NCI-H510A (cell line): ENCODE measurements at regions not wholly inside any gene's neighbourhood (a gene's known extent, or its start where the extent isn't known, plus 50 kb on each side); places are given as distances from the start of the nearest gene placed in this dataset.
A peak's percentile ranks its signal among the peaks of the same experiment; 100 is the strongest.

Source experiments
- DNase-seq: peaks from one replicate; lab custom pipeline; 2025; lab: John Stamatoyannopoulos, UW

DNA sequence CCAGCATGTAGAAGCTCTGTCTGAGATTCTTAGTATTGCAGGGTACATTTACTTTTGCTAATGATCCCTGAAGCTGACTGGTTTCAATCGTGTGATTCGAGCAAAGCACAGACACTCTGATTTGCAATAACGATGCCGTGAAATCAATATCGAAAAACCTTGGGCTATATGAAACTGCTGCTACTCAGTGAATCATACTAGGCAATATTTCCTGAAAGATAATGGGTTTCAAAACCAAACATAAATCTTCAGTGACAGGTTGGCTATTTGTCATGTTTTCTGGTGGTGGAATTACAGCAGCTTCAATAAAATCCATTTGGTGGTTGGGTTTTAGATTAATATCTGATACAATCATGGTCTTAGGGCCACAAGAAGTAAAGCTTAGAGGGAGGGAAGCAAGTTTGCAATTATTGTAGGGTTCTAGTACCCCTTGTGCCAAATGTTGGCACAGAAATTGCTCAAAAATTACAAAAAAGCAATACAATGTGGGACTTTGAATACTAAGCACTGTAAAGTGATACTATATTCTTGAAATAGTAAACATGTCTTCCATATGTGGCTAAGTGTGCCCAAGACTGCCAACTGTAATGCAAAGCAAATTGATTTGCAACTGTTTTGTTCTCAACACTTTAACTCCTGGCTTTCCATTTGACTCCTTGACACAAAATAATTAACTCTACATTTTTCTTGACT lies 112.4 kb upstream of the JAZF1 start:
- DNase-seq, result no peak

DNA sequence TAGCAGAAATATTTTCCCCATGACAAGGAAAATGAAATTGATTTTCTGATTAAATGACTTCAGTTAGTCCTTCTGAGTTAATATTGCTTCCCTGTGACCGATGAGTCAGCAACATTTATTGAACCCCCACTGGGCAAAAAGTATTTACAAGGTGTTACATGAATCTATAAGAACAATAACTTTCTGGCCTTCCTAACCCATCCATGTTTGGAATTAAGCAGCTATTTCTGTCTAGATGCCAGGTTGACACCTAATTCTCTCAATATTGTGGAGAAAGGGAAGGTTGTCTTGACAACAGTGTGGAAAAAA lies 112.9 kb upstream of the JAZF1 start:
- no peak for DNase-seq

DNA sequence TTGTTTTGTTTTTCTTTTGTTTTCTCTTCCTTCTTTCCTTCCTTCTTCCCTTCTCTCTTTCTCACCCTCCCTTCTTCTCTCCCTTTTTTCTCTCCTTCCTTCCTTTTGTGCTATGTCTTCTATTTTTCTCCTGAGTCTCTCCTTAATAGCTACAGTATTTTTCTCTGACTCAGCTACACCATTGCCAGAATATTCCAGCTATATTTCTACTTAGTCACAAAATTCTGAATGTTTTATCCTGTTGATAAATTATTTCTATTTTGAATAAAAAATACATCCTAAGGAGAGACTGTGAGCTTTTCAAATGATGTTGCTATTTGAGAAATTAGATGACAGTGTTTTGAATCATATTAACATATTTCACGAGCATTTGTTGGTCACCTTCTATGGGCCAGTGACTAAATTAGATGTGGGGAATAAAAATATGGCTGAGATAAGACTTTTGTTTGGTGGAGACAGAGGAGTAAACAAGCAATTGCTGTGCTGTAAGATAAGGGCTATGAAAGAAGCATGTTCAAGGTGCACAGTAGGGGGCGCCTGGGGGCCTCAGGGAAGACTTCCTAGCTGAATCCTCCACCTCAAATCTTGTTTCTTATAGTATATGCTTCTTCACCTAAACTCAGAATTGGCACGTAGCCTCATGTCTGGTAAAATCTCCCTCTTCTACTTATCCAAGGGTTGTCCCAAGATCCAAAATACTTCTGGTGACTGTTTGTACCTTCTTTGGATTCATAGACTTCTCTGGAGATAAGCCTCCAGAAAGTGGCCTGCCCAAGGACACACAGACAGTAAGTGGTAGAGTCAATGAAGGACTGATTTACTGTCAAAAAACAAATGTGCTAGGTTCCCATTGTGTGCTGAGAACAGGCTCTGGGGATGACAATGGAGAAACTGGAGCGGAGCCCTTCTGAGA lies 115.5 kb upstream of the CREB5 start:
- peak; percentile 12 for DNase-seq

DNA sequence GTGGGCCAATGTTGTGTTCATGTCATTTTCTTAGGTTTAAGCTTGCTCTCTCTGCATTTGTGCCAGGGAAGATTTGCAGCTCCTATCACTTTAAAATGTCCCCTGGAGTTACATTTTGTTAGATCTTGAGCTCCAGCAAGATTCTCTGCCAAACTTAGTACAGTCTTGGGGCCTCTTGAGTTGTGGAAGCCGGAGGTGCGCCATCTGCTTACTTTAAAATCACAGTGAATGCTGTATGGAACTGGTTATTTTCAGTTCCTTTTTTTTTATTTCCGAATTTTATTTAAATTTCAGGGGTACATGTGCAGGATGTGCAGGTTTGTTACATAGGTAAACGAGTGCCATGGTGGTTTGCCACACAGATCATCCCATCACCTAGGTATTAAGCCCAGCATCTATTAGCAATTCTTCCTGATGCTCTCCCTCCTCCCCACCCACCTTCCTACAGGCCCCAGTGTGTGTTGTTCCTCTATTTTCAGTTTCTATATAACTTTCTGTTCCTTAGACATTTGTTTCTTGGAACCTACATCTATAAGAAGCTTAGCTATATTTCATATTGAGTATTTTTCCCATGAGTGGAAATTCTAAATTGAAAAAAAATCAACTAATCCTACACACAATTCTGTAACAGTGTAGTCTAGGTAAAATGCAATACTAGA lies 114.4 kb upstream of the CREB5 start:
- DNase-seq, result no peak

DNA sequence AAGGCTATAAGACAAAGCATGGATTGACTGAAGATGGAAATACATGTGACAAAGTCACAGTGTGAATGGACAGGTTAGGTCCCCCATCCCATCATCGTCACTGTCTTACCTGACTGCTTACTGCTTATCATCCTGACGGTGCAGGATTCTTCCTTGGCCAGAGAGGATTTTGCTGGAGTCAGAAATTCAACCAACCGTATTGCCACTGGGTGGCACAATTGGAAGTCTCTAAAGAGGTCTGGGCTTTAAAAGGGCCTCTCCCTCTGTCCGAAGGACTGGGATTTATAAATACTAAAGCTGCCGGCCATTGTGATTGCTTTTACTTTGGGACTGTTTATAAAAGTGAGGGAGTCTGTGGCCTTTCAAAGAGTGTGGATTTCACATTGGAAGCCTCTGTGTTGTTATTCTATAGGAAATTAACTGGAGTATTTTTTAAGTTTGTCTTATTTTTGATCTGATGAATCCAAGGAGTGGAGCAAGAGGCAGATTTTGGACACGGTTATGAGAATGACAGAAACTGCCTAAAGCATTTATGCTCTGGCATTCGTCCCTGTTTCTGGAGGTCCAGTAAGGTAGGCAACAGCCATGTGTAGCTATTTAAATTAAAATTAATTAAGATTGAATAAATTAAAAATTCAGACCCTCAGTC lies 113.3 kb upstream of the CREB5 start:
- DNase-seq, result peak; percentile 20

DNA sequence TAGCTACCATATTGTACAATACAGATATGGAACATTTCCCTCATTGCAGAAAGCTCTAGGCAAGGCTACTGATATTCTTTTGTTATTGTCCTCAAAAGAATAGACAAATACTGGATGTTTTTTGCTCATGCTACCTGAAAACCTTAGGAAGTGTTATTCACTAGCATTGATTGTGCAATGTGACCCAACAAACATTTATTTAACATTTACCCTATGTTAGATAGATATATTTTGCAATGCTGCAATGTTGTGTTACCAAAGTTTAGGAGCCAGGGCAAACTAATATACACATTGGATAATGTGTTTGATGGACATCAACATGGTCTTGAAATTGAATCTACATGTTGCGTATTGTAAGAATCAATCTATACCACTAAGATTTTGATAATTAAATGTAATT lies 112.8 kb upstream of the CREB5 start:
- DNase-seq, result no peak

DNA sequence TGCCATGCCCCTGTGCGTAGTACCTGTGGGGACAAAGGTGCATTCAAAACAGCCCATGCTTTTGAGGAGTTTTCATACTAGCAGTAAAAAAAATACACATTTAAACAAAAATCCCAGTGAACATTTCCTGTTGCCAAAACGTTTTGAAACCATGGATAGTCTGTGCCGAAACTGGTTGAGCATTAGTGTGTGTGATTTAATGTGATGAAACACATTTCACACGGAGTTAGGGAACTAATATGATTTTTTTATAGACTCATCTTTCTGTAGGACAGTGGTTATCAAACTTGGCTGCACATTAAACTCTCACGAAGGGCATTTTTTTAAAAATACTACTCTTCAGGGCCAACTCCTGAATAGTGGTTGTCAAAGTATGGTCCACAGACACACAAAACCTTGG lies 111.8 kb upstream of the CREB5 start:
- DNase-seq, result no peak

DNA sequence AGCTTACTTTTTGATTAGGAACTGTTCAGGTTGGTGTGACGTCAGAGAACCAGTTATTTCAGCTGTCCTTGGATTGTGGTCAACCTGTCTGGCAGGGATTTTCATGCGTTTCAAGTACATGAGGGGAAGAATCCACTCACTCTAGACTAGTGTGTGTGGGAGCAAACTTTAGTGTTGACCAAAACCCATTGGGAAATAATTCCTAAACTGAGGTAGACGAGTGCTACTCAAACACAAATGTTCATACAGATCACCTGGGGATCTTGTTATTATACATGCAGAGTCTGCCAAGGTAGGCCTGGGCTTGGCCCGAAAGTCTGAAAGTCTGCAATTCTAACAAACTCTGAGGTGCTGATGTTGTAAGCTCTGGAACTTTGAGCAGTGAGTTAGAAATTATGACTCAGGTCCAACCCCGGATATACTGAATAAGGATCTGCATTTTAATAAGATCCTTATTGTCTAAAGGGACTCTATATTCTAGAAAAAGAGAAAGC lies 111.1 kb upstream of the CREB5 start:
- DNase-seq, result no peak

DNA sequence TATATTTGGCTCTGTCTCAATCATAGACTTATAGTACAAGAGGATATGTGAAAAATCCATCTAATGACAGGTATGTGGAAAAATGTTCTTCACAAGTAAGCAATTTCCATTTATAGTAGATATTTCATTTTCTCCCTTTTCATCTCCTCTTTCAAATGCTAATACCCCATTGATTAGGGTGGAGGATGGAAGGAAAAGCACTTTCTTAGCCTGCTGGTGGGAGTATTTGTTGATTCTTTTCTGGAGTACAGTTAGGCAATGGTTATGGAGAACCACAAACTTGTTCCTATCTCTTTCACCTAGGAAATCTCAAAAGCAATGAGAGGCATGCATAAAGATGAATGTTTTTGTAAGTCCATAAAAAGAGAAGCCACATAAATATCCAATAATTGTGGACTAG lies 108.0 kb upstream of the CREB5 start:
- no peak for DNase-seq

DNA sequence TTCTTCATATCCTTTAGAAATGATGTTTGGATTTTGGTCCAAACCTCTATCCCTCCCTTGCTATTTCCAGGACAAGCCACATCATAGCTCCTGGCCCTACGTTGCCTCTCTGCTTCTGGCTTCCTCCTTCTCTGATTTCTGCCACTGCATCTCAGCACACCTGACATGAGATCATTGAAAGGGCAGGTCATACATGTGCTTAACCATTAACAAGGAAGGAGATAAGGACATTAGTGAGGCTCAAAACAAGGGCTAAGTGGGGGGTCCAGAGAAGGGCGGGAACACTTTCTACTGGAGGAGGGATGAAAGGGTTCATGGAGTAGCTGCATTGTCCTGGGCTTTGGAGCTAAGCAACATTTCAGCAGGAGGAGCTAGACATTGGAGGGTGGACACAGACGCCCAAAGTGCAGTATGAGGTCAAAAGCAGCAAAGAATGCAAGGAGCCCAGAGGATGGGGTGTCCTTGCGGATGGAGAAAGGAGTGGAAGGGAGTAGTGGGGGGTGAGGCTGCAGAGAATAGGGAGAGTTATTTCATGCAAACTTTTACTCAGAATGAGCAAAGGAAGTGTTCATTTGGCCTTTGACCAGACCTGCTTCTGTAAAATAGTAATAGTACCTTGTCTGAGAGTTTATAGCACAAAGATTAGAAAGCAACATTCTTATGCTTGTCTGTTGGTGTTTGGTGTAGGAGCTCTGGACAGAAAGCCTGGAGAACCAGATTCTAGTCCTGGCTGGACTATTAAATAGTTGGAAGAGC lies 102.4 kb upstream of the CREB5 start:
- no peak for DNase-seq

DNA sequence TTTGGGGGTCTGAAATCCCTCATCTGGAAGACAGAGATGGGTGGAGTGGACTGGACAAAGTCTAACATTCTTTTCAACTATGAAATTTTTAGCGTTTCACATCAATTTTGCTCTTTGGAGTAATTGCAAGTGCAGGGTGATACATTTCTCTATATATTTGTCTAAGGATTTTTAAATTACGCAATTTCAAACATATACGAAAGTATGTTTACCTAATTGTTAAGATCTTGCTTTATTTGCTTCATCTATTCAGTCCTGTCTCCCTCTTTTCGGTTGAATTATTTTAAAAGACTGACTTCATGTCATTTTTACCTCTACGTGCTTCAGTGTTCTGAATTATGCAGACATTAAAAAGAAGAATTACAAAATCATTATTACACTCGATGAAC lies 101.9 kb upstream of the CREB5 start:
- no peak for DNase-seq

DNA sequence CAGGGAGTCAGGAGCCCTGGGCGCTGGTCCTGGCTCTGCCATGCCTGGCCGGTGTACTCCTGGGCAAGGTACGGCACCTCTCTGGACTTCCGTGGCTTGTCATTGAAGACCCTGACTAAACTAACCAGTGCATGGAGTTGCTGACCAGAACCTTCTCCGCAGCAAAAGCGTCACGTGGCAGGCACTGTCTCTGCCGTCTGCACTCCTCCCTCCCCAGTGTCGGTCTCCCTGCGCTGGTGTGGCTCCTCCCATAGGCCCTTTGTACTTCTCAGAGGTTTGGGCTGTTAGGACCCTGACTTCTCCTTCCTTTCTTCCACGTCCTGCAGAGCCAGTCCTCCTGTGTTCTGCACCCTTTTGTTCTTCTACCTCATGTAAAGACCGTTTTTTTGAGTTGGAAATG lies 100.6 kb upstream of the CREB5 start:
- no peak for DNase-seq

DNA sequence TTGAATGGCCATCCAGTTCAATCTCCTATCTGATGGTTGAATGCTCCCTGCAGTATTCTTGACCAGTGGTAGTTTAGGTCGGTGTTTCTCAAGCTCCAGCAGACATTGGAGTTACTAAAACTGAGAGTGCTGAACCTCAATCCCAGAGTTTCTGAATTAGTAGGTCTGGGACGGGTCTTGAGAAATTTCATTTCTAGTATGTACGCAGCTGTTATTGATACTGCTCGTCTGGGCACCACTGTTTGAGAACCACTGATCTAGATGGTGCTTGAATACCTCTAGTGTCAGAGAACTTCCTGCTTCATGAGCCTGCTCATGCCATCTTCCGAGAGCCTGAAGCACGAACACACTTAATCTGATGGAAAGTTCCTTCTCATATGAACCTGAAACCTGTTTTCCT lies 99.4 kb upstream of the CREB5 start:
- no peak for DNase-seq

DNA sequence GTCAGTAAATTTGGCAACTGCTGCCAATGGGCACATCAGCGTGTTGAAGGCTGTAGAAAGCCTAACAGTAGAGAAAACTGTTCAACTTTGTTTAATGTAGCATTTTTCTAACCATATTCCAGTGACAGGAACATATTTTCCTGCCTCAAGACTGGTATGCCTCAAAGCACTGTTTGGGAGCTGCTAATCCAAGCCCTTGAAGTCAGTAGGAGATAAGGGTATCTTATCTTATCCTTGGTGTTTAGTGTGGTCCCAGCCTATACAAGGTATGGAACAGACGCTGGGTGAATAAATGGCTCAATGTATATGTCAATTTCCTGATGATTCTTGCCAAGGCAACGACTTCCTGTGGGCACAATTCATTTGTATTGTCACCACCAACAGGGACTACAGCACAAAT lies 97.5 kb upstream of the CREB5 start:
- DNase-seq, result no peak

DNA sequence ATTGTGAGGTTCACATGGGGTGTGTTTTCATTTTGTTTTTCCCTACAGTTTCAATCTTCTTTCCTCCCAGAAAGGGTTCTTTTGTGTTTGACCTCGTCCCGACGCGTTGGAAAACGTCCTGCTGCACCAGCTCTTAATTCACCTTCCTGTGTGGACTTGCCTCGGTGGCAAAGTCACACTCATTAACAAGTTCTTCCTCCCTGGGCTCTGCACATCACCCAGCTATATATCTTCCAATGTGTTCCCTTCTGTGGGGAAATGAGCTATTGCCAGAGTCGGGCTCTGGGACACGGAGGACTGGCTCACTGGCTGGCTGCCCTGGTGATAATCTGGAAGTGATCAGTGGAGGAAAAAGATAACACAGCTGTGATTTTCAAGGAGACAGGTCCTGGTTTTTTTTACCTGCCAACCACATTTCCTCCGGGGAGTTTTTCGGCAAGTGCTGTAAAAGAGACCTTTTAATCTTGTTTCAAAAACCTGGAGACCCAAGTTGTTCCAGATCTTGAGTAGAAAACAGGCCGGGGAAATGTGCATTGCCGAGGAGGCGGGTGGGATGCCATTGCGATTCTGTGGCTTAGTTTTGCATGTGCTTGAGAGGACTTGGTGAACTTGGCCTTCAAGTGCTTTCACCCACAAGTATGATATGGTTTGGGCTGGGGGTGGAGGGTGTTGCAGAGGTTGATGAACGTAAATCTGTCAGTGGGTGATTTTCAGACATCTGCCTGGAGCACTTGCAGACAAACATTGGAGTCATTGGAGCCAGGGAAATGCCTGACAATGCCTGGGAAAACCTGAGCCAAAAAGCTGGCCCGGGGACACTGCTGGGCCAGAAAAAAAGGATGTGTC lies 96.5 kb upstream of the CREB5 start:
- no peak for DNase-seq

DNA sequence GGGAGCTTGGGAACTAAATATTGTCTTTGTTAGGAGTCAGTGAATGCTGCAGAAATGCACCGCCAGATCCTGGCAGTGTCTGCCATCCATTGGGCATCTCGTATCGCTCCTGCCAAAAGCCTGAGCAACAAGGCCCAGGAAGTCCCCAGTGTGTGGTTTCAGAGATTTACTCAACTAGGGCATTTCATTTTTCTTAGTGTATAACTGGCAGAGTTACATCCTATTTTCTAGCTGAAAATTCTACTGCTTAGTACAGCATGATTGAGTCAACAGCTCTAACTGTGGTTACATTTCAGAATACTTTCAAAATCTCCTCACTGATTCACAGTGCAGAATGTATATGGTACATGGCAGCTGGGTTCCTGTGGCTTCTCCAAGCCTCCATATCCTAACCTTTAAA lies 95.8 kb upstream of the CREB5 start:
- no peak for DNase-seq

DNA sequence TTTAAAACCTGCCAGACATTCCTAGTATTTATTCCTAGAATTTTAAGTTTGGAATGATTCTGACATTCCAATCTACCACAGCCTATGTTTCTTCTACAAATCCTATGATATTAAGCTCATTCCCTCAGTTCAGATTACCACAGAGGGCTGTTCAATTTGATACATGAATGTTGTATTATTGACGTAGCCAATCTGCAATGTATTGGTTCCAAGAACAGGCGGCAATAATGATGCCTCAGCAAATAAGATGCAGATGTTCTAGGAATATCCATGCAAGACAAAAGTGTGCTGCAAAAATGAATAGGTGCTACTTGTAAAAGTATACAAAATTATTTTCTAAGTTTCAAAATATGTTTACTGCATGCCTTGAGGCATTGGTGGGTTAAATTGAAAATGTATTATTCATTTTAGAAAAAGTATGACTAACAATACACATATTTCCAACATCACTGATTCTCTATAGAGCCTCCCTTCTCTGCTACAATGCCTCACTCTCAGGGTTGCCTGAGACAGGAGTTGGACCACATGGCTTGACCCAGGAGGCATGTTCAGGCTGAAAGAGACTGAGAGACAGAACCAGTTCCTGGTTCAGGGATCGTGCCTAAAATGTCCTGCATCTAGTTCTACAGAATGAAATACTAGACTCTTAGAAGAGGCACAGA lies 94.1 kb upstream of the CREB5 start:
- no peak for DNase-seq

DNA sequence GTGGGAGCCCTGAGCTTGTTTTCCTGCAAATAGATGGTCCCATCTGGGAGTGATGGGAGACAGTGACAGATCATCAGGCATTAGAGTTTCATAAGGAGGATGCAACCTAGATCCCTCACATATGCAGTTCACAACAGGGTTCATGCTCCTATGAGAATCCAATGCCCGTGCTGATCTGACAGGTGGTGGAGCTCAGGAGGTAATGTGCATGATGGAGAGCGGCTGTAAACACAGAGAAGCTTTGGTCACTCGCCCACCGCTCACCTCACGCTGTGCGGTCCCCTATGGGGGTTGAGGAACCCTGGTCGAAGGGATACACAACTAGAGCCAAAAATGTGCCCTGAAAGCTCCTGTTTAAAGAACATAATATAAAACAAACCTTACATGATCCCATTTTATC lies 88.5 kb upstream of the CREB5 start:
- no peak for DNase-seq

DNA sequence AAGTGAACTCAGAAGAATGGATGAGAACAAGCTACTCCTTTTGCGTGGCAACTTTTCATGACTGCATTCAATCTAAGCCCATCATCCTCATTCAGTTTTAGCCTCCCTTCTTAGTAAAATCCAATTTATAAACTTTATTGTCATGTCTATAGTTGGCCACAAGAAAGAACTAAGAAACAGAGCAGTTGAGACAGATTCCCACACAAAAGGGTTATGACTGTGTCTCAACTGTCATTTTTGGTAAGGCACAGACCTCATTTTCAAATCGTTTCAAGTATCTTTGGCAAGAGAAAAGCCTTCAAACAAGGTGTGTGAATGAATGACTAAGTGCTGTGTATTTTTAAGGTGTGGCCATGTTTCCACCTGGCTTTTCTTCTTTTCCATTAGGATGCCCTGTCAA lies 84.2 kb upstream of the CREB5 start:
- no peak for DNase-seq
